GM12873 (cell line): ENCODE measurements at regions not wholly inside any gene's neighbourhood (a gene's known extent, or its start where the extent isn't known, plus 50 kb on each side); places are given as distances from the start of the nearest gene placed in this dataset.

Experiments used
- TF ChIP-seq, protein P1 (sequence below): IDR thresholded peaks from 2 replicates; pipeline ENCODE4 v1.5.1; 2012; ENCODE audit warnings: low read depth, mild to moderate bottlenecking, moderate library complexity, low read length, control low read depth; ENCODE audit not compliant: insufficient read depth; ENCODE audit errors: missing control alignments

DNA sequence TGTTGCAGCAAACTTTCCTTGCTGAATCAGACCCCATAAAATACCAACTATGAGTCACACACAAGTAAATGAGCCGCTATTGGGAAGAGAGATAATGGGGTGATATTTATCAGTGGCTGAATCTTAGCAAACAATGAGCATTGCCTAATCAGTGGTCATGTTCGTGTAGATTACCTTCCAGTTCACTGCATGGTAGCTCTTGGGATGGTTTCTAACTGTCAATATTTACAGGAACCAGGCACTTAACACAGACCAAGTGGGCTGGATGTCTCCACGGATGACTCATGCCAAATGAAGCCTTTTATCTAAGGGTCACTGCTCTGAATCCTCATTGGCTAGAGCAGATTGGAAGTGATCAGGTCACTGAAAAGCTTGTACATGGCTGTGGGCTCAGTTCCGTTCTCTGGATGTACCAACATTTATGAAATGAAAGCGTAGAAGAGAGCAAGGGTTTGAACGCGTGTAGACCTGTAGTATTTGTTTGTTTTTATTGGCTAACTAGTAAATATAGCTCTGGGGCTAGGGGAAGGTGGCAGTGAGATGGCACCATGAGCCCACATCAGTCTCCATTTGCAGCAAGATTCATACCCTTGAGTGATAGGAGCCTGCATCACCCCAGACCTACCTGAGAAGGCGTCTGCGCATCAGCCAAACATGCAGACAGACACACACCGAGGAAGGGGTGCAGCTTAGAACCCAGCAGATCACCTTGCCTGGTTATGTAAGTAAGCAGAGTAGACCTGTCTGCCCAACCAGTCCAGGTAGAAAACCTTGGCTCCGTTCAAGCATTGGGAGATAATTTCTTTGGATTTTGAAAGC lies 153.3 kb downstream of the TOMM20 start:
- TF ChIP-seq, protein P1, sequence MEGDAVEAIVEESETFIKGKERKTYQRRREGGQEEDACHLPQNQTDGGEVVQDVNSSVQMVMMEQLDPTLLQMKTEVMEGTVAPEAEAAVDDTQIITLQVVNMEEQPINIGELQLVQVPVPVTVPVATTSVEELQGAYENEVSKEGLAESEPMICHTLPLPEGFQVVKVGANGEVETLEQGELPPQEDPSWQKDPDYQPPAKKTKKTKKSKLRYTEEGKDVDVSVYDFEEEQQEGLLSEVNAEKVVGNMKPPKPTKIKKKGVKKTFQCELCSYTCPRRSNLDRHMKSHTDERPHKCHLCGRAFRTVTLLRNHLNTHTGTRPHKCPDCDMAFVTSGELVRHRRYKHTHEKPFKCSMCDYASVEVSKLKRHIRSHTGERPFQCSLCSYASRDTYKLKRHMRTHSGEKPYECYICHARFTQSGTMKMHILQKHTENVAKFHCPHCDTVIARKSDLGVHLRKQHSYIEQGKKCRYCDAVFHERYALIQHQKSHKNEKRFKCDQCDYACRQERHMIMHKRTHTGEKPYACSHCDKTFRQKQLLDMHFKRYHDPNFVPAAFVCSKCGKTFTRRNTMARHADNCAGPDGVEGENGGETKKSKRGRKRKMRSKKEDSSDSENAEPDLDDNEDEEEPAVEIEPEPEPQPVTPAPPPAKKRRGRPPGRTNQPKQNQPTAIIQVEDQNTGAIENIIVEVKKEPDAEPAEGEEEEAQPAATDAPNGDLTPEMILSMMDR, result no peak

DNA sequence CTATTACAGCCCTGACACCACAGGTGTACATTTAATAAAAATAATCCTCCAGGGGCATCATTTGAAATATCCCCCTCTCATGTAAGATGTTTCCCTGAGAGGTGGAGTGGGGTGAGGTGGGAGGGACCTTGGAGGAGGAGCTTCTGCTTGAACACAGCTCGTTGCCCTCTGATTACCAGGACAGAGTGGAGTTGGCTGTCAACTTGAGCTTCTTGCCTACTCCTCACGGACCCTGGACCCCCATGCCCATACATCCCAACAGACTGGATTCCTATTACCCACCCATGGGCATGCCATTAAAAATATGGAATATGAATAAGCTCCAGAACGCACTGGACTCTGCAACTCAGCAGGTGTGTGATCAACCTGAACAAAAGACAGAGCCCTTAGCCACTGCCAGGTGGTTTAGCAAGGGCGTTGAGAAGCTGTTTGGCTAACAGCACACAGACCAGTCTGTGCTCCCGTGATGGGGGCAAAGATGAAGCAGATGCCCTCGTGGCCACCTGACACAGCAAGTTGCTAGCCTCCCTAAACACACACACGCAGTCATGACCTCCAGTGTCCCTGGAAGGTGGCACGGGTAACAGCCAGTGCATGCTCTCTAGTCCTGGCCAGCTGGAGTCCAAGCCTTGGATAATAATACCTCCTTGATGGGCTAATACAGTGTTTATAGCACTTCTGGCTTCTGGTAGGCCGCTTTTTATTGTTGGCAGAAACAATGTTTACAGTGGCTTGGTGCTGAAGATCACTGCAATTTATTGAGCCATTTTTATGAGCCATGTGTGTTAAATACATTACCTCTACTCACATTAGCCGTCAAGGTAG lies 155.0 kb downstream of the TOMM20 start:
- TF ChIP-seq, protein P1, result no peak

- TF ChIP-seq, protein P1, result no peak
Measured at GRCh38 chr1:234972411-234973191, 156.0 kb downstream of the TOMM20 start.

DNA sequence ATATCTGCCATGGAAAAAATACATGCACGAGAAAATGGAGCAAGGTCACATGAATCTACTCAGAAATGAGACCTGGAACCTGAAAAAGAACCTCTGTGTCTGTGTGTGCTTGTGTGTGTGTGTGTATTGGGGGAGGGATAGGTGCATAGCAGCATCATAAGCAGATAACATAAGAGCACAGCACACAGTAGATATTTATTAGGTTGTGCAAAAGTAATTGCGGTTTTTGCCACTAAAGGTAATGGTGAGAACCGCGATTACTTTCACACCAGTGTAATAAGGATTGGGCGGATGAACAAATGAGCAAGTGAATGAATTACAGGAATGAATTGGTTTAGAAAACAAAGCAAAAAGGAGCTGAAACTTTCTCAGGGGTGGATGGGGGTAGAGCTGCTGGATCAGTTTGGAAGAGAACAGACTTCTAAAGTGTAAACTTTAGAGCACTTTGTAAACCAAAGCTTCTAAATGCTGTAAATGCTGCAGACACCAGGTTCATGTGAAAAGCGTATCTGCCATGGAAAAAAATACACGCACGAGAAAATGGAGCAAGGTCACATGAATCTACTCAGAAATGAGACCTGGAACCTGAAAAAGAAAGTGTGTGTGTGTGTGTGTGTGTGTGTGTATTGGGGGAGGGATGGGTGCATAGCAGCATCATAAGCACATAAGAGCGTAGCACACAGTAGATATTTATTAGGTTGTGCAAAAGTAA lies 156.9 kb downstream of the TOMM20 start:
- TF ChIP-seq, protein P1, result no peak

GRCh38 chr1:234970731-234971476 lies 157.7 kb downstream of the TOMM20 start:
- TF ChIP-seq, protein P1, result no peak

DNA sequence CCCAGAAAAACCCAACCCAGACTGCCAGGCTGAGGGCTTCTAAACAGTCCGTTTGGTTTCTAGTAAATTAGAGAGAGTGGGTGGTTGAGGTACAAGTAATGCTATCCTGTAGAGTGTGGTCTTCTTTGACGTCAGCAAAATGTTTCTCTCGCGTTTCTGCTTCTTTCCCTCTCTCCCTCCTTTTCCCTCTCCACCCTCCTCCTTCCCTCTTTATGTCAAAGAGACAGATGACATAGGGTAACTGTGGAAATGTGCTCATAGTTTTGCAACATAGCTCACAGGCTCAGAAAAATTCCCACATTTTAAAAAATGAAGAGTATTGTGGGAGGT lies 158.3 kb downstream of the TOMM20 start:
- TF ChIP-seq, protein P1, result no peak
